PC-9 (cell line): ENCODE measurements at regions not wholly inside any gene's neighbourhood (a gene's known extent, or its start where the extent isn't known, plus 50 kb on each side); places are given as distances from the start of the nearest gene placed in this dataset.

Experiments used
- EZH2 ChIP-seq: fragments of 200-600 bp; sonication (generic); IDR thresholded peaks from 2 replicates; pipeline ENCODE4 v1.8.0; 2017; ENCODE audit warnings: antibody characterized with exemption, low read depth
- TF ChIP-seq, protein P1 (sequence below): fragments of 200-600 bp; sonication (generic); conservative IDR thresholded peaks from 2 replicates; pipeline ENCODE4 v1.6.1; 2017; ENCODE audit warnings: mixed run types, antibody characterized with exemption, mild to moderate bottlenecking, moderate library complexity

DNA sequence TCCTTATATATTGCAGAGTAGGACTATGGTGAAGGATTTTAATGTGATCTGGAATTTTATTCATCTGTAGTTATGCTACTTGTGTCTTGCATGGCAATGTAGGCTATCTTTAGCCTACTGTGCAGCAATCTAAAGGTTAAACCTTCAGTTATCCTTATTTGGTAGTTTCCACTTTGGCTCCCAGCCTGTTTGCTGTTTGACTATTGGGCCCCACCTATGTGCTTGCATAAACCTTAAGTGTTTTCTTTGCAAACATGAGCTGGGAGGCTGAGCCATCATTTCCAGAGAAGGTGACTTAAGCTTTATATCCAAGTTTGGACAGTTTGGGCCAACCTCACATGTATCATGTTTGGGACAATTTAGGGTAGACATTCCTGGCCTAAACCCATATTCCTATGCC is 537.5 kb downstream of the BTBD3 start:
- TF ChIP-seq EZH2, result no peak
- TF ChIP-seq, protein P1, sequence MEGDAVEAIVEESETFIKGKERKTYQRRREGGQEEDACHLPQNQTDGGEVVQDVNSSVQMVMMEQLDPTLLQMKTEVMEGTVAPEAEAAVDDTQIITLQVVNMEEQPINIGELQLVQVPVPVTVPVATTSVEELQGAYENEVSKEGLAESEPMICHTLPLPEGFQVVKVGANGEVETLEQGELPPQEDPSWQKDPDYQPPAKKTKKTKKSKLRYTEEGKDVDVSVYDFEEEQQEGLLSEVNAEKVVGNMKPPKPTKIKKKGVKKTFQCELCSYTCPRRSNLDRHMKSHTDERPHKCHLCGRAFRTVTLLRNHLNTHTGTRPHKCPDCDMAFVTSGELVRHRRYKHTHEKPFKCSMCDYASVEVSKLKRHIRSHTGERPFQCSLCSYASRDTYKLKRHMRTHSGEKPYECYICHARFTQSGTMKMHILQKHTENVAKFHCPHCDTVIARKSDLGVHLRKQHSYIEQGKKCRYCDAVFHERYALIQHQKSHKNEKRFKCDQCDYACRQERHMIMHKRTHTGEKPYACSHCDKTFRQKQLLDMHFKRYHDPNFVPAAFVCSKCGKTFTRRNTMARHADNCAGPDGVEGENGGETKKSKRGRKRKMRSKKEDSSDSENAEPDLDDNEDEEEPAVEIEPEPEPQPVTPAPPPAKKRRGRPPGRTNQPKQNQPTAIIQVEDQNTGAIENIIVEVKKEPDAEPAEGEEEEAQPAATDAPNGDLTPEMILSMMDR, result no peak
